ENCODE measurements at regions not wholly inside any gene's neighbourhood (a gene's known extent, or its start where the extent isn't known, plus 50 kb on each side); places are given as distances from the start of the nearest gene placed in this dataset.

GRCh38 chr5:110288766-110289511 lies 437.5 kb downstream of the TMEM232 start:
- Histone ChIP-seq H3K27ac (no peak overlapping the region), H3K4me3 (no peak overlapping the region), H3K27me3 (replicated peaks; ENCODE audit: insufficient read depth) (no peaks in the 10 kb centered on the region), H3K36me3 (no peaks in the 10 kb centered on the region), H3K9me3 (no peaks in the 10 kb centered on the region), H3K4me1 (replicated peaks) (no peaks in the 10 kb centered on the region)
- WGBS: 64% methylated on average over 3 of the region's 3 CpGs
- no peak for DNase-seq (ENCODE audit: low spot score)
- TF ChIP-seq, protein P1, sequence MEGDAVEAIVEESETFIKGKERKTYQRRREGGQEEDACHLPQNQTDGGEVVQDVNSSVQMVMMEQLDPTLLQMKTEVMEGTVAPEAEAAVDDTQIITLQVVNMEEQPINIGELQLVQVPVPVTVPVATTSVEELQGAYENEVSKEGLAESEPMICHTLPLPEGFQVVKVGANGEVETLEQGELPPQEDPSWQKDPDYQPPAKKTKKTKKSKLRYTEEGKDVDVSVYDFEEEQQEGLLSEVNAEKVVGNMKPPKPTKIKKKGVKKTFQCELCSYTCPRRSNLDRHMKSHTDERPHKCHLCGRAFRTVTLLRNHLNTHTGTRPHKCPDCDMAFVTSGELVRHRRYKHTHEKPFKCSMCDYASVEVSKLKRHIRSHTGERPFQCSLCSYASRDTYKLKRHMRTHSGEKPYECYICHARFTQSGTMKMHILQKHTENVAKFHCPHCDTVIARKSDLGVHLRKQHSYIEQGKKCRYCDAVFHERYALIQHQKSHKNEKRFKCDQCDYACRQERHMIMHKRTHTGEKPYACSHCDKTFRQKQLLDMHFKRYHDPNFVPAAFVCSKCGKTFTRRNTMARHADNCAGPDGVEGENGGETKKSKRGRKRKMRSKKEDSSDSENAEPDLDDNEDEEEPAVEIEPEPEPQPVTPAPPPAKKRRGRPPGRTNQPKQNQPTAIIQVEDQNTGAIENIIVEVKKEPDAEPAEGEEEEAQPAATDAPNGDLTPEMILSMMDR (IDR thresholded peaks at IDR 0.05): no peak
- TF ChIP-seq POLR2AphosphoS5 (IDR thresholded peaks at IDR 0.05): no peak
- TF ChIP-seq POLR2A (IDR thresholded peaks at IDR 0.05): no peak
- intact Hi-C loops (cut with DNase I): no loop called here

- Histone ChIP-seq H3K9me3 (no peaks in the 10 kb centered on the region), H3K36me3 (no peaks in the 10 kb centered on the region), H3K4me1 (replicated peaks) (no peaks in the 10 kb centered on the region), H3K27ac (no peak overlapping the region), H3K4me3 (no peak overlapping the region), H3K27me3 (replicated peaks; ENCODE audit: insufficient read depth) (no peaks in the 10 kb centered on the region)
- no peak for DNase-seq (ENCODE audit: low spot score)
- TF ChIP-seq POLR2AphosphoS5 (IDR thresholded peaks at IDR 0.05) (no peak), POLR2A (IDR thresholded peaks at IDR 0.05) (no peak)
- TF ChIP-seq, protein P1 (IDR thresholded peaks at IDR 0.05): no peak
- intact Hi-C loops (cut with DNase I): no loop called here
- whole genome bisulfite sequencing: 43% methylated on average over 2 of the region's 2 CpGs
Observed at GRCh38 chr5:110289512-110289810, 437.0 kb downstream of the TMEM232 start.

GRCh38 chr5:110290542-110290941 lies 435.9 kb downstream of the TMEM232 start:
- Histone ChIP-seq H3K4me1 (replicated peaks) (no peaks in the 10 kb centered on the region), H3K27ac (no peak overlapping the region), H3K4me3 (no peak overlapping the region), H3K27me3 (replicated peaks; ENCODE audit: insufficient read depth) (no peaks in the 10 kb centered on the region), H3K9me3 (no peaks in the 10 kb centered on the region), H3K36me3 (no peaks in the 10 kb centered on the region)
- 67% methylated on average over 1 of the region's 1 CpG for WGBS
- no peak for TF ChIP-seq POLR2A (IDR thresholded peaks at IDR 0.05)
- TF ChIP-seq, protein P1 (IDR thresholded peaks at IDR 0.05): no peak
- TF ChIP-seq POLR2AphosphoS5 (IDR thresholded peaks at IDR 0.05): no peak
- DNase-seq (ENCODE audit: low spot score): no peak
- intact Hi-C loops (cut with DNase I): no loop called here

GRCh38 chr5:110294281-110294680 lies 432.2 kb downstream of the TMEM232 start:
- 93% methylated on average over 3 of the region's 3 CpGs for WGBS
- Histone ChIP-seq H3K4me1 (replicated peaks) (no peaks in the 10 kb centered on the region), H3K36me3 (no peaks in the 10 kb centered on the region), H3K27me3 (replicated peaks; ENCODE audit: insufficient read depth) (no peaks in the 10 kb centered on the region), H3K4me3 (no peak overlapping the region), H3K9me3 (no peaks in the 10 kb centered on the region), H3K27ac (no peak overlapping the region)
- intact Hi-C loops (cut with DNase I): no loop called here
- no peak for TF ChIP-seq POLR2A (IDR thresholded peaks at IDR 0.05)
- TF ChIP-seq, protein P1 (IDR thresholded peaks at IDR 0.05): no peak
- no peak for TF ChIP-seq POLR2AphosphoS5 (IDR thresholded peaks at IDR 0.05)
- DNase-seq (ENCODE audit: low spot score): no peak

DNA sequence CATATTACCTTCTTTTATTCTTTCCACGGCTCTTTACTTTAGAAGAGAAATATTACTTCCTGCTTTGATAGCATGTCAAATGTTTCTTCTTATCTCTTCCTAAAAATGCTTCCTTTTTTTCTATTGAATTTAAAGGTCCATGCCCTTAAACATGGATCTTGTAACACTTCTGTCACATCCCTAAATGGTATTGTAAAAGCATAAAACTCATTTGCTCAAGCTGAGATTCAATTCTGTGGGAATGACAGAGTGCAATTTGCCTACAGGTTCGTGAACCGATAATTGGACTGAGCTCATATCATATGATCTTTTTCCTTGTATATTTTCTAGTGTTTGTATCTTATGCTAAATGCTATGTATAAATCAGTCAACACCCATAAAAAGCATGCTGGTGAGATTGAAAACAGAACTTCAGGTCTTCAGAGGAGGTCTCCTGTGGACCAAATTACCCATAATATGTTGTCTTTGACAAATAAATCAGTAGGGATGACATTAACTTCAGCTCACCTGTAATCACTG lies 429.3 kb downstream of the TMEM232 start:
- intact Hi-C loops (cut with DNase I): no loop called here
- Histone ChIP-seq H3K9me3 (no peaks in the 10 kb centered on the region), H3K4me1 (replicated peaks) (no peaks in the 10 kb centered on the region), H3K27ac (no peak overlapping the region), H3K4me3 (no peak overlapping the region), H3K27me3 (replicated peaks; ENCODE audit: insufficient read depth) (no peaks in the 10 kb centered on the region), H3K36me3 (no peaks in the 10 kb centered on the region)
- DNase-seq (ENCODE audit: low spot score): no peak
- TF ChIP-seq POLR2AphosphoS5 (IDR thresholded peaks at IDR 0.05) (no peak), POLR2A (IDR thresholded peaks at IDR 0.05) (no peak)
- TF ChIP-seq, protein P1 (IDR thresholded peaks at IDR 0.05): no peak
- 41% methylated on average over 3 of the region's 3 CpGs for WGBS
